Stimulated activated memory B cell treated with anti-CD40 and anti-IgM and Interleukin-4, amounts not matched to agents 10 μg/mL and 1 μg/mL and 100 μg/mL, for 72 hours (primary cell): ENCODE measurements at regions not wholly inside any gene's neighbourhood (a gene's known extent, or its start where the extent isn't known, plus 50 kb on each side); places are given as distances from the start of the nearest gene placed in this dataset.
"Not testable (repeated sequence)": the region's sequence is repeated elsewhere in the genome, so short reads cannot be mapped to it uniquely, and the experiment has no call there.

Source experiments
- ATAC-seq: fragments of 150-1000 bp; cut with Tn5 transposase; 2 replicates; pipeline ENCODE4 v1.10.0; 2021
- H3K27ac Mint-ChIP-seq: one replicate; pipeline ENCODE4 v1.8.0; 2022; ENCODE audit warnings: mild to moderate bottlenecking, mixed read lengths
- H3K27me3 Mint-ChIP-seq: one replicate; pipeline ENCODE4 v1.8.0; 2022; ENCODE audit warnings: mixed read lengths
- H3K36me3 Mint-ChIP-seq: one replicate; pipeline ENCODE4 v1.8.0; 2022; ENCODE audit warnings: mixed read lengths
- H3K4me1 Mint-ChIP-seq: one replicate; pipeline ENCODE4 v1.8.0; 2022; ENCODE audit warnings: mixed read lengths
- H3K4me3 Mint-ChIP-seq: one replicate; pipeline ENCODE4 v1.8.0; 2022; ENCODE audit warnings: mild to moderate bottlenecking, moderate library complexity, mixed read lengths
- H3K9me3 Mint-ChIP-seq: one replicate; pipeline ENCODE4 v1.8.0; 2022; ENCODE audit warnings: mixed read lengths

DNA sequence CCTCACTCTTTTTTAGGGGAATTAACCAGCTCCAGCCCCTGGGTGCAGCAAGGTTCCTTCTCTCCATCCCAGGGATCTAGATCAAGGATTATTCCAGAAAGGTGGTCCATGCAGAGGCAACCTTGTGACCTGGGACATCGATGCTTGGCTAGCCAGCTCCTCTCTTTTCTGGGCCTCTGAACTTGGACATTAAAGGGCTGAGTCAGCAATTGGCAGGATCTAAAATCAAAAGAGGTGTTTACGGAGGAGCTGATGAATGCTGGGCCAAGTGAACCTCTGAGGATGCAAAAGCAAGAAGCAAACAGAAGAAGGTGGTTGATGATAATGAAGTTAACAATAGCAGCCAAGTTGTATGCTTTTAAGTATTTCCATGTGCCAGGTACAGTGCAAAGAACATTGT, 207.0 kb downstream of the MAF start:
- Mint-ChIP-seq H3K27ac (no peak overlapping the region), H3K36me3 (no peaks in the 10 kb centered on the region), H3K27me3 (peaks cover 16% of the 10 kb centered on the region), H3K4me3 (no peak overlapping the region), H3K4me1 (no peaks in the 10 kb centered on the region), H3K9me3 (no peaks in the 10 kb centered on the region)
- no peak for ATAC-seq

DNA sequence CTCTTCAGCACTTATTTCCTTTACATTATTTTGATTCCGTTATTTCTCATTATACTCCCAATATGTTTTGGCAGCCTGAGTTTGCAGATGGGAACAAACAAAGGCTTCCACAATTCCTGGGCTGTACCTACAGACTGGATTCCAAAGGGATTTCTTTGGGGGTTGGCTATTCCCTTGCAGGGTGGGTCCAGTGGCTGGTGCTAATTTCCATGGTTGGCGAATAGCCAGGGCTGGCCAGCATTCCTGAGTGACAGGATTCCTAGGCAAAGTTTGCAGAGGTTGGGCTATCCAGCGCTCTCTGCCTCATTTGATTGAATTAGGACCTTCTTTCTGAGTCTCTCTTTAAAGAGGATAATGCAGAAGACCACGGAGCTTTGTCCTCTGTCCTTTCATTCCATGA, 207.4 kb downstream of the MAF start:
- no peaks in the 10 kb centered on the region for H3K4me1 Mint-ChIP-seq
- H3K36me3 Mint-ChIP-seq = no peaks in the 10 kb centered on the region
- peaks cover 16% of the 10 kb centered on the region for H3K27me3 Mint-ChIP-seq
- H3K27ac Mint-ChIP-seq = no peak overlapping the region
- no peaks in the 10 kb centered on the region for H3K9me3 Mint-ChIP-seq
- ATAC-seq = no peak
- no peak overlapping the region for H3K4me3 Mint-ChIP-seq

- peaks cover 16% of the 10 kb centered on the region for H3K27me3 Mint-ChIP-seq
- ATAC-seq = no peak
- H3K4me1 Mint-ChIP-seq = no peaks in the 10 kb centered on the region
- H3K27ac Mint-ChIP-seq = no peak overlapping the region
- no peaks in the 10 kb centered on the region for H3K36me3 Mint-ChIP-seq
- H3K4me3 Mint-ChIP-seq = no peak overlapping the region
- no peaks in the 10 kb centered on the region for H3K9me3 Mint-ChIP-seq
Observed at GRCh38 chr16:79392081-79392480, 208.5 kb downstream of the MAF start.

- Mint-ChIP-seq H3K27ac (no peak overlapping the region), H3K9me3 (no peaks in the 10 kb centered on the region), H3K4me3 (no peak overlapping the region), H3K4me1 (no peaks in the 10 kb centered on the region), H3K36me3 (no peaks in the 10 kb centered on the region), H3K27me3 (peaks cover 16% of the 10 kb centered on the region)
- no peak for ATAC-seq
Observed at GRCh38 chr16:79391395-79391794, 209.1 kb downstream of the MAF start.

GRCh38 chr16:79390481-79391051, 210.0 kb downstream of the MAF start:
- no peak for ATAC-seq
- H3K36me3 Mint-ChIP-seq = no peaks in the 10 kb centered on the region
- H3K4me1 Mint-ChIP-seq = no peaks in the 10 kb centered on the region
- no peak overlapping the region for H3K27ac Mint-ChIP-seq
- no peaks in the 10 kb centered on the region for H3K9me3 Mint-ChIP-seq
- peaks cover 16% of the 10 kb centered on the region for H3K27me3 Mint-ChIP-seq
- H3K4me3 Mint-ChIP-seq = no peak overlapping the region

GRCh38 chr16:79388396-79388795, 212.1 kb downstream of the MAF start:
- no peak overlapping the region for H3K4me3 Mint-ChIP-seq
- no peak for ATAC-seq
- no peaks in the 10 kb centered on the region for H3K36me3 Mint-ChIP-seq
- no peaks in the 10 kb centered on the region for H3K4me1 Mint-ChIP-seq
- no peaks in the 10 kb centered on the region for H3K9me3 Mint-ChIP-seq
- peaks cover 16% of the 10 kb centered on the region for H3K27me3 Mint-ChIP-seq
- H3K27ac Mint-ChIP-seq = no peak overlapping the region

GRCh38 chr16:79386299-79386698, 214.2 kb downstream of the MAF start:
- Mint-ChIP-seq H3K9me3 (no peaks in the 10 kb centered on the region), H3K4me3 (no peak overlapping the region), H3K27ac (no peak overlapping the region), H3K36me3 (no peaks in the 10 kb centered on the region), H3K4me1 (peaks cover 2% of the 10 kb centered on the region), H3K27me3 (peaks cover 7% of the 10 kb centered on the region)
- ATAC-seq = no peak

DNA sequence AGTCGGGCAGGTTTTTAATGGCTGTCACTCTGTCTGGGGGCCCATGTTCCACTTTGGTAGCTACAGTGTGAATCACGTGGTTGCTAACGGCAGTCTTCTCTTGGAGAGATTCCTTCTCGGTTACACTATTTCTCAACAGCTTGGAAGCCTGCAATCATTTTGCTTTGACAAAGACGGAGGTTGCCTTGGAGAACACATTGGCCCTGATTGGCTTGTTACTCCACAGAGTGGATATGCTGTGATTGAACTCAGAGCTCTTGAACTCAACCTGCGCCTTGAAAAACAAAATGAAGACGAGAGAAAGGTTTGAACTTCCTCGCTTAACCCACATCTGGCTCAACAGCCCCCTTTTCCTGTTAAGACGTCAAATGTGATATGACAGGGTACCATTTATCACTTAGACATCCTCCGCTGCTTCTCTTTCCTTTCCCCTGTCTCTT, 218.9 kb downstream of the MAF start:
- no peak for ATAC-seq
- Mint-ChIP-seq H3K36me3 (no peaks in the 10 kb centered on the region), H3K27ac (no peak overlapping the region), H3K9me3 (no peaks in the 10 kb centered on the region), H3K4me1 (peaks cover 9% of the 10 kb centered on the region), H3K27me3 (peaks cover 11% of the 10 kb centered on the region), H3K4me3 (no peak overlapping the region)

DNA sequence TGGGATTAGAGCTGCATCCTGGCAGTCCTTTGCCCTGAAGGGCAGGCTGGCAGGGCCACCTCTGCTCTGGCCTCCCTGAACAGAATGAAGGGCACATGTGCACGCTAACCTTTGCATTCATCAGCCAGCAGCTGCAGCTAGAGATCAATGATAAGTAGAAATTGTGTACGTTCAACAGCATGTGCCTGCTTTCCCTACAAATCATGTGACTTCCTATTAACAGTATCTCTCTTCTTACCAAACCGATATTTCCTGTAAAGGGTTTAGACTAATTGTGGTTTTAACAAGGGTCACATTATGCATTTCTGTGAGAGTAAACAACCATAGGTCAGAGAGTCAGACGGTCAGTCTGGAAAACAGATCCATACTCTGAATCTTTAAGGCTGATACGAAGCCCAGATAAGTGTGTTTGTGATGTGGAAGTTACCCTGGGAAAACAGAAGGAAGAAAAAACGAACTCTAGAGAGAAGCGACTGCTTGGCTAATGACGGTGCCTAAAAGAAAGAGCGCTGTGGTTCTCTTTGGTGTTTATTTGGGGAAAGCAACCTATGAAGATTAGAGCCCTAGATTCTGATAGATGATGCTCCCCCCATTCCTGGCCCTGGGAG, 219.4 kb downstream of the MAF start:
- Mint-ChIP-seq H3K4me3 (no peak overlapping the region), H3K36me3 (no peaks in the 10 kb centered on the region), H3K27ac (no peak overlapping the region), H3K9me3 (no peaks in the 10 kb centered on the region), H3K27me3 (peaks cover 11% of the 10 kb centered on the region), H3K4me1 (peaks cover 9% of the 10 kb centered on the region)
- no peak for ATAC-seq

DNA sequence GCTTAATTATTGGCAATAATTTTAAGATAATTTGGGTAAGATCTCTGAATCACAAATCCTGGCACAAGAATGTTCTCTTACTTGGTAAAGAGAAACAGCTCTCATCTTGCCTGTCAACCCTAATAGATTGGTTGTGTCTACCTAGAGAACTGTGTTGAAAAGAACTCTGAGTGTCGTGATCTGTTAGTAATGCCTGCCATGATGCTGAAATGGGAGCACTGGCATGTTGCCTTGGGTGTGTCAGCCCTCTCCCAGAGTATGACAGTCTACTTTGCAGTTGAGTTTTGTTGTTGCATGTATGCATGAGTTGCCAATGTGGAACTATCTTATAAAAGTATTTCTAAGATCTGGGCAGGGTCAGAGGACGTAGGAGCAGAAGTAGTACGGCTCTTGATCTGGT, 221.4 kb downstream of the MAF start:
- Mint-ChIP-seq H3K27ac (no peak overlapping the region), H3K9me3 (peaks cover 6% of the 10 kb centered on the region), H3K27me3 (peaks cover 11% of the 10 kb centered on the region), H3K4me3 (no peak overlapping the region), H3K4me1 (peaks cover 9% of the 10 kb centered on the region), H3K36me3 (no peaks in the 10 kb centered on the region)
- no peak for ATAC-seq

DNA sequence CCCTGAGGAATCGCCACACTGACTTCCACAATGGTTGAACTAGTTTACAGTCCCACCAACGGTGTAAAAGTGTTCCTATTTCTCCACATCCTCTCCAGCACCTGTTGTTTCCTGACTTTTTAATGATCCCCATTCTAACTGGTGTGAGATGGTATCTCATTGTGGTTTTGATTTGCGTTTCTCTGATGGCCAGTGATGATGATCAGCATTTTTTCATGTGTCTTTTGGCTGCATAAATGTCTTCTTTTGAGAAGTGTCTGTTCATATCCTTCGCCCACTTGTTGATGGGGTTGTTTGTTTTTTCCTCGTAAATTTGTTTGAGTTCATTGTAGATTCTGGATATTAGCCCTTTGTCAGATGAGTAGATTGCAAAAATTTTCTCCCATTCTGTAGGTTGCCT, 223.5 kb downstream of the MAF start:
- H3K9me3 Mint-ChIP-seq, H3K4me1 Mint-ChIP-seq, H3K27ac Mint-ChIP-seq, H3K36me3 Mint-ChIP-seq, ATAC-seq, H3K4me3 Mint-ChIP-seq: not testable (repeated sequence)
- H3K27me3 Mint-ChIP-seq = peaks cover 11% of the 10 kb centered on the region

DNA sequence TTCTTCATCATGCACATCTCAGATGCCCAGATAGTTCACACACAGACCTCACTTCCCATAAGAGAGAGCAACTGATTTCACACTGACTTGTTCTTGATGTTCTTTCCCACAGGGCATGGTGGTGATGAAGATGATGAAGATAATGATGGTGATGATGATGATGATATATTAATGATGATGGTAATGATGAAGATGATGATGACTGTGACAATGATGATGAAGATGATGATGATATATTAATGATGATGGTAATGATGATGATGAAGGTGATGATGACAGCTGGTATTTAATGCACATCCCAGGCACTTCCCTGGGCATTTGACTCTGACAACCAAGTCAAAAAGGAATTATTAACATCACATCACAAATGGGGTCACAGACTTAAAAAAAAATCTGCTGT, 225.2 kb downstream of the MAF start:
- Mint-ChIP-seq H3K4me3 (no peak overlapping the region), H3K27me3 (no peaks in the 10 kb centered on the region), H3K27ac (no peak overlapping the region), H3K4me1 (no peaks in the 10 kb centered on the region), H3K36me3 (no peaks in the 10 kb centered on the region), H3K9me3 (peaks cover 14% of the 10 kb centered on the region)
- no peak for ATAC-seq

DNA sequence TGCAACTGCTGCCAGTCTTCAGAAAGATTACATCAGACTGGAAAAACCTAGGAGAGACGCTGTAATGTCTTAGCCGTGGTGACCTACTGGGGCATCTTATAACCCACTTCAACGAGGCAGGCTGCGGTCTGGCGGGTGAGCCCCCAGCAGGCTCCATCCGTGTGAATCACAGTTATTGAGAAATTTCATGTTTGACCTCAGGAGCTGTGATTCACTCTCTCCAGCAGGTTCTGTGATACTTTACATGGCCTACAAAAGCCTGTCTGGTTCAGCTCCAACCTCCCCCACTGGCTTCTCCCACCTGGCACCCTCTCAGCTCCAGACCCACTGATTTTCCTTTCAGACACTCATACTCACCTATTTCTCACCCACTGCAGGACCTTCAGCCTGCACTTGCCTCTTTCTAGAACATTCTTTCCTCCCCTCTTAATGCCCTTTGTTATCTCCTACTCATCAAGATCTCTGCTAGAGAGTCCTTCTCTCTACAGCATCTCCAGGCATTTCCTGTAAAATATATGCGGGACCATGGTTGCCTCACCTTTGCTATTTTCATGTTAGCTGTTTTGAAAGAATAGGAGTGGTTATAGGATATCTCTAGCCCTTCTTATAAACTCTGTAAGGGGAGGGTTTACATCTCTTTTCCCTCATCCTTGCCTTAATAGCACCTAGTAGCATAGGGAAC, 227.9 kb downstream of the MAF start:
- Mint-ChIP-seq H3K36me3 (no peaks in the 10 kb centered on the region), H3K27me3 (no peaks in the 10 kb centered on the region), H3K27ac (no peak overlapping the region), H3K4me1 (no peaks in the 10 kb centered on the region), H3K9me3 (peaks cover 14% of the 10 kb centered on the region), H3K4me3 (no peak overlapping the region)
- ATAC-seq = no peak

- Mint-ChIP-seq H3K4me3 (no peak overlapping the region), H3K27ac (no peak overlapping the region), H3K9me3 (peaks cover 14% of the 10 kb centered on the region), H3K36me3 (no peaks in the 10 kb centered on the region), H3K4me1 (no peaks in the 10 kb centered on the region), H3K27me3 (no peaks in the 10 kb centered on the region)
- ATAC-seq = no peak
Observed at GRCh38 chr16:79370736-79371135, 229.8 kb downstream of the MAF start.

DNA sequence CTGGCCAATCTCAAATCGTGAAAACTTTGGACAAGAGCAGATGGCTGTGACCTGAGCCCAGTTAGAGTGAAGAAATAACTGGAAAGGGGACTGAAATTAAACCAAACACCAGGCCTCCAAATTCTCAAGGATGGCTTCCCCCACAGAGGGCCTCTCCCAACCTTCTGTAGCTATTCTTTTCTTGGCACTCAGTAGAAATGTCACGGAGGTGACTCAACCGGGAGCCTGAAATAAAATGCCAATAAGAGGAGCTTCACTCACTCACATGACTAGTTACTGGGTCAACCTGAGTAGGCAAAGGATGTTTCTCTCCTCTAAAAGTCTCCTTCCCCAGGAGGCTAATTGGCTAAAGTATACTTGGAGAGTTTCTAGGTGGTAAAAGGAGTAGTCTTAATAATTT, 230.7 kb downstream of the MAF start:
- Mint-ChIP-seq H3K27me3 (no peaks in the 10 kb centered on the region), H3K4me3 (no peak overlapping the region), H3K4me1 (no peaks in the 10 kb centered on the region), H3K27ac (no peak overlapping the region), H3K36me3 (no peaks in the 10 kb centered on the region), H3K9me3 (peaks cover 17% of the 10 kb centered on the region)
- no peak for ATAC-seq

- Mint-ChIP-seq H3K4me1 (no peaks in the 10 kb centered on the region), H3K27me3 (no peaks in the 10 kb centered on the region), H3K27ac (no peak overlapping the region), H3K36me3 (no peaks in the 10 kb centered on the region), H3K4me3 (no peak overlapping the region), H3K9me3 (peaks cover 14% of the 10 kb centered on the region)
- no peak for ATAC-seq
Observed at GRCh38 chr16:79367822-79368221, 232.7 kb downstream of the MAF start.
